ENCODE measurements at regions not wholly inside any gene's neighbourhood (a gene's known extent, or its start where the extent isn't known, plus 50 kb on each side); places are given as distances from the start of the nearest gene placed in this dataset.

- TF ChIP-seq CTCF (IDR thresholded peaks at IDR 0.05; ENCODE audit: low read depth, low read length), result no peak
- DNase-seq (ENCODE audit: low read depth, low spot score), result no peak
- H3K4me3 ChIP-seq (ENCODE audit: low read depth, low read length), result no peak overlapping the region
- in situ Hi-C loops (cut with HindIII; ENCODE audit: low sequenced_read_pairs), result no loop called here
Observed at GRCh38 chr18:75868031-75868430, 440.5 kb upstream of the SMIM21 start.

- no peak for DNase-seq (ENCODE audit: low read depth, low spot score)
- no peak for TF ChIP-seq CTCF (IDR thresholded peaks at IDR 0.05; ENCODE audit: low read depth, low read length)
- in situ Hi-C loops (cut with HindIII; ENCODE audit: low sequenced_read_pairs), result no loop called here
Observed at GRCh38 chr18:75865639-75866038, 438.1 kb upstream of the SMIM21 start.

GRCh38 chr18:75864816-75865215 lies 437.3 kb upstream of the SMIM21 start:
- no peak for TF ChIP-seq CTCF (IDR thresholded peaks at IDR 0.05; ENCODE audit: low read depth, low read length)
- no peak for DNase-seq (ENCODE audit: low read depth, low spot score)
- no peak overlapping the region for H3K4me3 ChIP-seq (ENCODE audit: low read depth, low read length)
- in situ Hi-C loops (cut with HindIII; ENCODE audit: low sequenced_read_pairs), result no loop called here

More at GRCh38 chr18:75865639-75866038, 438.1 kb upstream of the SMIM21 start:
- no peak overlapping the region for H3K4me3 ChIP-seq (ENCODE audit: low read depth, low read length)

GRCh38 chr18:75863696-75864095 lies 436.2 kb upstream of the SMIM21 start:
- no peak overlapping the region for H3K4me3 ChIP-seq (ENCODE audit: low read depth, low read length)

GRCh38 chr18:75862458-75862857 lies 435.0 kb upstream of the SMIM21 start:
- TF ChIP-seq CTCF (IDR thresholded peaks at IDR 0.05; ENCODE audit: low read depth, low read length), result no peak
- H3K4me3 ChIP-seq (ENCODE audit: low read depth, low read length), result no peak overlapping the region
- DNase-seq (ENCODE audit: low read depth, low spot score), result no peak
- in situ Hi-C loops (cut with HindIII; ENCODE audit: low sequenced_read_pairs), result no loop called here

More at GRCh38 chr18:75863696-75864095, 436.2 kb upstream of the SMIM21 start:
- DNase-seq (ENCODE audit: low read depth, low spot score), result no peak
- TF ChIP-seq CTCF (IDR thresholded peaks at IDR 0.05; ENCODE audit: low read depth, low read length), result no peak
- in situ Hi-C loops (cut with HindIII; ENCODE audit: low sequenced_read_pairs), result no loop called here

GRCh38 chr18:75860166-75860565 lies 432.7 kb upstream of the SMIM21 start:
- no peak for DNase-seq (ENCODE audit: low read depth, low spot score)
- TF ChIP-seq CTCF (IDR thresholded peaks at IDR 0.05; ENCODE audit: low read depth, low read length), result no peak
- in situ Hi-C loops (cut with HindIII; ENCODE audit: low sequenced_read_pairs), result no loop called here
- H3K4me3 ChIP-seq (ENCODE audit: low read depth, low read length), result no peak overlapping the region

- no peak for DNase-seq (ENCODE audit: low read depth, low spot score)
- in situ Hi-C loops (cut with HindIII; ENCODE audit: low sequenced_read_pairs), result no loop called here
- no peak for TF ChIP-seq CTCF (IDR thresholded peaks at IDR 0.05; ENCODE audit: low read depth, low read length)
- no peak overlapping the region for H3K4me3 ChIP-seq (ENCODE audit: low read depth, low read length)
Observed at GRCh38 chr18:75859533-75859932, 432.0 kb upstream of the SMIM21 start.
